Adrenal gland (tissue), 5 donors: ENCODE measurements at regions not wholly inside any gene's neighbourhood (a gene's known extent, or its start where the extent isn't known, plus 50 kb on each side); places are given as distances from the start of the nearest gene placed in this dataset.

Source experiments
- POLR2A ChIP-seq, 2 donors: fragments of 450-650 bp; IDR thresholded peaks; one replicate each; pipeline ENCODE4 v1.6.1; 2017; ENCODE audit warnings: antibody characterized with exemption in 2 of 2, mild to moderate bottlenecking in 2 of 2, moderate library complexity in 1 of 2
- TF ChIP-seq, protein P1 (sequence below), 6 experiments: fragments of 450-650 bp in 4 of 6; fragments of 200-600 bp in 2 of 6; sonication (generic) in 1 of 6; IDR thresholded peaks; 1 replicate in 5 of 6; 2 replicates in 1 of 6; pipeline versions ENCODE4 v1.5.1 to v1.8.0; 2016 to 2021; ENCODE audit warnings: antibody characterized with exemption in 6 of 6, mild to moderate bottlenecking in 2 of 6, moderate library complexity in 1 of 6
- donor health status: DM: no; HTN: no; CAD: no.

DNA sequence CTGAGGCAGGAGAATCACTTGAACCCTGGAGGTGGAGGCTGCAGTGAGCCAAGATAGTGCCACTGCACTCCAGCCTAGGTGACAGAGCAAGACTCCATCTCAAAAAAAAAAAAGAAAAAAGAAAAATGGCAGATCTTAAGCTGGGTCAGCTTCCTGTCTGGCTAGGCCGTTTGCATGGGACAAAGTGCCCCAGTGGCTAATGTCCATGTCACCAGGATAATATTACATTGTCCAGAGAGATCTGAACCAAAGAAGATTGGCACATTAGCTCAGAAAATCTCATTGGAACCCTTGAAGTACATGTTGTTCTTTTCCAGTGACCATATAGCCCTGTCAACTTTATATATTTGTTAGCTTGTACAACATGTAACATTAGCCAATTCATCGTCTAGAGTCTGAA, 59.2 kb upstream of the DAB2IP start:
- TF ChIP-seq, protein P1, sequence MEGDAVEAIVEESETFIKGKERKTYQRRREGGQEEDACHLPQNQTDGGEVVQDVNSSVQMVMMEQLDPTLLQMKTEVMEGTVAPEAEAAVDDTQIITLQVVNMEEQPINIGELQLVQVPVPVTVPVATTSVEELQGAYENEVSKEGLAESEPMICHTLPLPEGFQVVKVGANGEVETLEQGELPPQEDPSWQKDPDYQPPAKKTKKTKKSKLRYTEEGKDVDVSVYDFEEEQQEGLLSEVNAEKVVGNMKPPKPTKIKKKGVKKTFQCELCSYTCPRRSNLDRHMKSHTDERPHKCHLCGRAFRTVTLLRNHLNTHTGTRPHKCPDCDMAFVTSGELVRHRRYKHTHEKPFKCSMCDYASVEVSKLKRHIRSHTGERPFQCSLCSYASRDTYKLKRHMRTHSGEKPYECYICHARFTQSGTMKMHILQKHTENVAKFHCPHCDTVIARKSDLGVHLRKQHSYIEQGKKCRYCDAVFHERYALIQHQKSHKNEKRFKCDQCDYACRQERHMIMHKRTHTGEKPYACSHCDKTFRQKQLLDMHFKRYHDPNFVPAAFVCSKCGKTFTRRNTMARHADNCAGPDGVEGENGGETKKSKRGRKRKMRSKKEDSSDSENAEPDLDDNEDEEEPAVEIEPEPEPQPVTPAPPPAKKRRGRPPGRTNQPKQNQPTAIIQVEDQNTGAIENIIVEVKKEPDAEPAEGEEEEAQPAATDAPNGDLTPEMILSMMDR (IDR thresholded peaks at IDR 0.05) = no peak
- no peak for TF ChIP-seq POLR2A (IDR thresholded peaks at IDR 0.05)
